Right lobe of liver (tissue), 4 donors: ENCODE measurements at regions not wholly inside any gene's neighbourhood (a gene's known extent, or its start where the extent isn't known, plus 50 kb on each side); places are given as distances from the start of the nearest gene placed in this dataset.

Source experiments
- CTCF ChIP-seq, 4 donors: fragments of 200-600 bp in 3 of 4; fragments of 450-650 bp in 1 of 4; IDR thresholded peaks; one replicate each; pipeline versions ENCODE4 v1.5.1 to v1.8.0; 2016 to 2022; ENCODE audit warnings: antibody characterized with exemption in 4 of 4, mild to moderate bottlenecking in 2 of 4
- POLR2A ChIP-seq: fragments of 450-650 bp; IDR thresholded peaks from one replicate; pipeline ENCODE4 v1.6.1; 2017; ENCODE audit warnings: antibody characterized with exemption, mild to moderate bottlenecking
- donor health status: DM: no; HTN: no; CAD: no.
- donor health status: DM: no; HTN: no; CAD: no.
- donor health status: DM: no; HTN: yes; CAD: no.

GRCh38 chr10:6328699-6329423 is 126.1 kb downstream of the PFKFB3 start:
- TF ChIP-seq POLR2A (no peak), CTCF (IDR thresholded peaks at IDR 0.05) (no peak)
